Esophagus muscularis mucosa (tissue), 3 donors: ENCODE measurements at regions not wholly inside any gene's neighbourhood (a gene's known extent, or its start where the extent isn't known, plus 50 kb on each side); places are given as distances from the start of the nearest gene placed in this dataset.

Experiments
- POLR2A ChIP-seq: fragments of 450-650 bp; IDR thresholded peaks from one replicate; pipeline ENCODE4 v1.6.1; 2017; ENCODE audit warnings: antibody characterized with exemption, moderate library complexity, mild to moderate bottlenecking, low read depth
- TF ChIP-seq, protein P1 (sequence below), 3 experiments: fragments of 200-600 bp in 2 of 3; fragments of 450-650 bp in 1 of 3; sonication (generic) in 2 of 3; IDR thresholded peaks; one replicate each; pipeline ENCODE4 v1.5.1; 2017 to 2019; ENCODE audit warnings: antibody characterized with exemption in 3 of 3, mild to moderate bottlenecking in 2 of 3, moderate library complexity in 1 of 3

- TF ChIP-seq, protein P1, sequence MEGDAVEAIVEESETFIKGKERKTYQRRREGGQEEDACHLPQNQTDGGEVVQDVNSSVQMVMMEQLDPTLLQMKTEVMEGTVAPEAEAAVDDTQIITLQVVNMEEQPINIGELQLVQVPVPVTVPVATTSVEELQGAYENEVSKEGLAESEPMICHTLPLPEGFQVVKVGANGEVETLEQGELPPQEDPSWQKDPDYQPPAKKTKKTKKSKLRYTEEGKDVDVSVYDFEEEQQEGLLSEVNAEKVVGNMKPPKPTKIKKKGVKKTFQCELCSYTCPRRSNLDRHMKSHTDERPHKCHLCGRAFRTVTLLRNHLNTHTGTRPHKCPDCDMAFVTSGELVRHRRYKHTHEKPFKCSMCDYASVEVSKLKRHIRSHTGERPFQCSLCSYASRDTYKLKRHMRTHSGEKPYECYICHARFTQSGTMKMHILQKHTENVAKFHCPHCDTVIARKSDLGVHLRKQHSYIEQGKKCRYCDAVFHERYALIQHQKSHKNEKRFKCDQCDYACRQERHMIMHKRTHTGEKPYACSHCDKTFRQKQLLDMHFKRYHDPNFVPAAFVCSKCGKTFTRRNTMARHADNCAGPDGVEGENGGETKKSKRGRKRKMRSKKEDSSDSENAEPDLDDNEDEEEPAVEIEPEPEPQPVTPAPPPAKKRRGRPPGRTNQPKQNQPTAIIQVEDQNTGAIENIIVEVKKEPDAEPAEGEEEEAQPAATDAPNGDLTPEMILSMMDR (IDR thresholded peaks at IDR 0.05): no peak
- TF ChIP-seq POLR2A: no peak
Observed at GRCh38 chr16:87199901-87200300, 117.3 kb downstream of the C16orf95 start.
